ENCODE measurements at regions not wholly inside any gene's neighbourhood (a gene's known extent, or its start where the extent isn't known, plus 50 kb on each side); places are given as distances from the start of the nearest gene placed in this dataset.

DNA sequence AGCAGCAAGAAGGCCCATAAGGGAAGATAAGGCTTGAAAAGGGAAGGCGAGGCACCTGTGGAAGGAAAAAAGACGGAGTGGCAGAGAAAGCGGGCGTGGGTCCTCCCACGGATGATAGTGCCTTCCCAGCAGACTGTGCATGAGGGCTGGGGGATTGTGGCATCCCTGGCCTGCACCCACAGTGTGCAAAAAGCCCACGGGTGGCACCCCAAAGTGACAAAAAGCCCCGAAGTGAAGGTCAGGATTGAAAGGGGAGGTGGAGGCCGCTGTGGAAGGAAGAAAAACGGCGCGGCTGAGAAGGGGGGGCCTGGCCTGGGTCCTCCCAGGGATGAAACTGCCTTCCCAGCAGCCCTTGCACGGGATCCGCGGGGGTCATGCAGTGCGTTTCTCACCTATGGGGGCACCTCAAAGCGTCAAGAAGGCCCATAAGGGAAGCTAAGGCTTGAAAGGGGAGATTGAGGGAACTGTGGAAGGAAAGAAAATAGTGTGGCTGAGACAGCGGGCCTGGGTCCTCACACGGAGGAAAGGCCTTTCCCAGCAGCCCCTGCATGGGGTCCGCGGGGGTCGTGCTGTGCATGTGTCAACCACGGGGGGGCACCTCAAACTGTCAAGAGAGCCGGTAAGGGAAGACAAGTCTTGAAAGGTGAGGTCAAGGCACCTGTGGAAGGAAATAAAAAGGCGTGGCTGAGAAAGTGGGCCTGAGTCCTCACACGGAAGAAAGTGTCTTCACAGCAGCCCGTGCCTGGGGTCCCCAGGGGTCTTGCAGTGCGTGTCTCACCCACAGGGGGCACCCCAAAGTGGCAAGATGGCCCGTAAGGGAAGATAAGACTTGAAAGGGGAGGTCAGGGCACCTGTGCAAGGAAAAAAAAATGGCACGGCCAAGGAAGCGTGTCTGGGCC is 274.1 kb downstream of the ALG10 start:
- Histone ChIP-seq H3K9ac (ENCODE audit: low read length in 3 of 3) (no peak overlapping the region), H3K4me1 (ENCODE audit: control insufficient read depth in 2 of 3, insufficient read depth in 2 of 3, low read depth in 1 of 3, low read length in 3 of 3) (no peaks in the 10 kb centered on the region), H3K4me3 (ENCODE audit: low read length in 3 of 3) (no peak overlapping the region), H3K36me3 (ENCODE audit: control insufficient read depth in 2 of 3, insufficient read depth in 3 of 3, low read length in 3 of 3) (no peaks in the 10 kb centered on the region), H3K9me3 (ENCODE audit: control insufficient read depth in 2 of 3, insufficient read depth in 1 of 3, low read length in 3 of 3) (no peaks in the 10 kb centered on the region), H3K27ac (ENCODE audit: low read depth in 2 of 2, low read length in 2 of 2) (no peak overlapping the region), H3K27me3 (ENCODE audit: control insufficient read depth, insufficient read depth, low read length) (no peaks in the 10 kb centered on the region)
- TF ChIP-seq, protein P1, sequence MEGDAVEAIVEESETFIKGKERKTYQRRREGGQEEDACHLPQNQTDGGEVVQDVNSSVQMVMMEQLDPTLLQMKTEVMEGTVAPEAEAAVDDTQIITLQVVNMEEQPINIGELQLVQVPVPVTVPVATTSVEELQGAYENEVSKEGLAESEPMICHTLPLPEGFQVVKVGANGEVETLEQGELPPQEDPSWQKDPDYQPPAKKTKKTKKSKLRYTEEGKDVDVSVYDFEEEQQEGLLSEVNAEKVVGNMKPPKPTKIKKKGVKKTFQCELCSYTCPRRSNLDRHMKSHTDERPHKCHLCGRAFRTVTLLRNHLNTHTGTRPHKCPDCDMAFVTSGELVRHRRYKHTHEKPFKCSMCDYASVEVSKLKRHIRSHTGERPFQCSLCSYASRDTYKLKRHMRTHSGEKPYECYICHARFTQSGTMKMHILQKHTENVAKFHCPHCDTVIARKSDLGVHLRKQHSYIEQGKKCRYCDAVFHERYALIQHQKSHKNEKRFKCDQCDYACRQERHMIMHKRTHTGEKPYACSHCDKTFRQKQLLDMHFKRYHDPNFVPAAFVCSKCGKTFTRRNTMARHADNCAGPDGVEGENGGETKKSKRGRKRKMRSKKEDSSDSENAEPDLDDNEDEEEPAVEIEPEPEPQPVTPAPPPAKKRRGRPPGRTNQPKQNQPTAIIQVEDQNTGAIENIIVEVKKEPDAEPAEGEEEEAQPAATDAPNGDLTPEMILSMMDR (IDR thresholded peaks at IDR 0.05; ENCODE audit: borderline replicate concordance, extremely low read depth, insufficient read depth) = no peak
- FAIRE-seq (no peak), DNase-seq (peak in 1 of 5 donors; percentile 38)
- intact Hi-C loops (cut with DNase I) = no loop called here

DNA sequence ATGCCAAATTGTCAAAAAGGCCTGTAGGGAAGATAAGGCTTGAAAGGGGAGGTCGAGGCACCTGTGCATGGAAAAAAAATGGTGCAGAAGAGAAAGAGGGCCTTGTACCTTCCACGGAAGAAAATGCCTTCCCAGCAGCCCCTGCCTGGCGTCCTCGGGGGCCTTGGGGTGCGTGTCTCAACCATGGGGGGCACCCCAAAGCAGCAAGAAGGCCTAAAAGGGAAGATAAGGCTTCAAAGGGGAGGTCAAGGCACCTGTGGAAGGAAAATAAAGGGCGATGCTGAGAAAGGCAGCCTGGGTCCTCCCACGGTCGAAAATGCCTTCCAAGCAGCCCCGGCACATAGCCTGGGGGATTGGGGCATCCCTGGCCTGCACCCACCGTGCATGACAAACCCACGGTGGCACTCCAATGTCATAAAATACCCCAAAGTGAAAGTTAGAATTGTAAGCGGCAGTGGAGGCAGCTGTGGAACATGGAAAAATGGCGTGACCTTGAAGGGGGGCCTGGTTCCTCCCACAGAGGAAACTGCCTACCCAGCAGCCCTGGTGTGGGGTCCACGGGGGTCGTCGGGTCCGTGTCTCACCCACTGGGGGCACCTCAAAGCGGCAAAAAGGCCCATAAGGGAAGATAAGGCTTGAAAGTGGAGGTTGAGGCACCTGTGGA is 275.0 kb downstream of the ALG10 start:
- TF ChIP-seq, protein P1 (IDR thresholded peaks at IDR 0.05; ENCODE audit: borderline replicate concordance, extremely low read depth, insufficient read depth) = no peak
- H3K4me1 ChIP-seq (ENCODE audit: control insufficient read depth in 2 of 3, insufficient read depth in 2 of 3, low read depth in 1 of 3, low read length in 3 of 3) = no peaks in the 10 kb centered on the region
- no peak overlapping the region for H3K4me3 ChIP-seq (ENCODE audit: low read length in 3 of 3)
- peak in 1 of 5 donors; percentile 41 for DNase-seq
- H3K9me3 ChIP-seq (ENCODE audit: control insufficient read depth in 2 of 3, insufficient read depth in 1 of 3, low read length in 3 of 3) = no peaks in the 10 kb centered on the region
- H3K9ac ChIP-seq (ENCODE audit: low read length in 3 of 3) = no peak overlapping the region
- no peak for FAIRE-seq
- intact Hi-C loops (cut with DNase I) = no loop called here
- H3K36me3 ChIP-seq (ENCODE audit: control insufficient read depth in 2 of 3, insufficient read depth in 3 of 3, low read length in 3 of 3) = no peaks in the 10 kb centered on the region
- no peaks in the 10 kb centered on the region for H3K27me3 ChIP-seq (ENCODE audit: control insufficient read depth, insufficient read depth, low read length)
- no peak overlapping the region for H3K27ac ChIP-seq (ENCODE audit: low read depth in 2 of 2, low read length in 2 of 2)

DNA sequence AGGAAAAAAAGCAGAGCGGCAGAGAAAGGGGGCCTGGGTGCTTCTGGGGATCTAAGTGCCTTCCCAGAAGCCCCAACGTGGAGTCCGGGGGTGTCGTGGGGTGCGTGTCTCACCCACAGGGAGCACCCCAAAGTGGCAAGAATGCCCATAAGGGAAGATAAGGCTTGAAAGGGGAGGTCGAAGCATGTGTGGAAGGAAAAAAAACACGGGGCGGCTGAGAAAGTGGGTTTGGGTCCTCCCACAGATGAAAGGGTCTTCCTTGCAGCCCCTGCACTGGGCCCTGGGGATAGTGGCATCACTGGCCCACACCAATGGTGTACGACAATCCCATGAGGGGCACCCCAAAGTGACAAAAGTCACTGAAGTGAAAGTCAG is 275.5 kb downstream of the ALG10 start:
- H3K27me3 ChIP-seq (ENCODE audit: control insufficient read depth, insufficient read depth, low read length) = no peaks in the 10 kb centered on the region
- intact Hi-C loops (cut with DNase I) = no loop called here
- TF ChIP-seq, protein P1 (IDR thresholded peaks at IDR 0.05; ENCODE audit: borderline replicate concordance, extremely low read depth, insufficient read depth) = no peak
- H3K27ac ChIP-seq (ENCODE audit: low read depth in 2 of 2, low read length in 2 of 2) = no peak overlapping the region
- DNase-seq = no peak
- H3K9ac ChIP-seq (ENCODE audit: low read length in 3 of 3) = no peak overlapping the region
- H3K9me3 ChIP-seq (ENCODE audit: control insufficient read depth in 2 of 3, insufficient read depth in 1 of 3, low read length in 3 of 3) = no peaks in the 10 kb centered on the region
- H3K36me3 ChIP-seq (ENCODE audit: control insufficient read depth in 2 of 3, insufficient read depth in 3 of 3, low read length in 3 of 3) = no peaks in the 10 kb centered on the region
- H3K4me3 ChIP-seq (ENCODE audit: low read length in 3 of 3) = no peak overlapping the region
- no peaks in the 10 kb centered on the region for H3K4me1 ChIP-seq (ENCODE audit: control insufficient read depth in 2 of 3, insufficient read depth in 2 of 3, low read depth in 1 of 3, low read length in 3 of 3)
- FAIRE-seq = no peak
